A673 (cell line): ENCODE measurements at regions not wholly inside any gene's neighbourhood (a gene's known extent, or its start where the extent isn't known, plus 50 kb on each side); places are given as distances from the start of the nearest gene placed in this dataset.

Experiments used
- BruUV-seq: library from RNA; stranded (reverse); fragments of 400-500 nt; replicated peaks from 2 replicates; lab custom pipeline; 2021; lab: Mats Ljungman, UMichigan
- CTCF ChIA-PET: fragments of 300-600 bp; sonication (Branson Sonifier 250); formaldehyde crosslinking; loops from one replicate; lab custom pipeline; 2022; ENCODE audit warnings: antibody characterized with exemption; lab: Charles Lee
- POLR2A ChIA-PET: fragments of 300-600 bp; sonication (Branson Sonifier 250); formaldehyde crosslinking; loops from one replicate; lab custom pipeline; 2022; ENCODE audit warnings: antibody characterized with exemption; ENCODE audit not compliant: low non-redundant PET; lab: Charles Lee
- DNase-seq: peaks from one replicate; pipeline ENCODE4 v3.0.0-alpha.2; 2015; ENCODE audit warnings: low spot score
- H3K27ac ChIP-seq: fragments of 200-600 bp; sonication (generic); 2 replicates; pipeline ENCODE4 v1.5.1; 2016; ENCODE audit warnings: mixed run types, low read depth, mild to moderate bottlenecking, mixed read lengths, antibody characterized with exemption, low read length; ENCODE audit not compliant: poor library complexity, severe bottlenecking
- H3K27me3 ChIP-seq: fragments of 200-600 bp; sonication (generic); replicated peaks from 2 replicates; pipeline ENCODE4 v1.6.1; 2017; ENCODE audit warnings: mixed run types, low read depth, mild to moderate bottlenecking, mixed read lengths, antibody characterized with exemption, low read length; ENCODE audit not compliant: insufficient read depth, poor library complexity
- H3K36me3 ChIP-seq: fragments of 200-600 bp; sonication (generic); 2 replicates; pipeline ENCODE4 v1.6.1; 2016; ENCODE audit warnings: mixed run types, mild to moderate bottlenecking, mixed read lengths, antibody characterized with exemption, low read length; ENCODE audit not compliant: insufficient read depth, poor library complexity, severe bottlenecking
- H3K4me1 ChIP-seq: fragments of 200-600 bp; sonication (generic); 2 replicates; pipeline ENCODE4 v1.6.1; 2017; ENCODE audit warnings: mixed run types, mild to moderate bottlenecking, mixed read lengths, antibody characterized with exemption, low read length; ENCODE audit not compliant: insufficient read depth, poor library complexity, severe bottlenecking
- H3K4me3 ChIP-seq: fragments of 200-600 bp; sonication (generic); 2 replicates; pipeline ENCODE4 v1.5.1; 2016; ENCODE audit warnings: low read depth, mixed run types, mild to moderate bottlenecking, mixed read lengths, low read length; ENCODE audit not compliant: poor library complexity, severe bottlenecking
- H3K9me3 ChIP-seq: fragments of 200-600 bp; sonication (generic); 2 replicates; pipeline ENCODE4 v1.6.1; 2016; ENCODE audit warnings: mixed run types, low read depth, mild to moderate bottlenecking, mixed read lengths, antibody characterized with exemption, low read length; ENCODE audit not compliant: poor library complexity, severe bottlenecking
- EZH2 ChIP-seq: fragments of 200-600 bp; sonication (generic); IDR thresholded peaks from 2 replicates; pipeline ENCODE4 v1.6.1; 2017; ENCODE audit warnings: borderline replicate concordance, low read depth, mild to moderate bottlenecking, mixed read lengths, antibody characterized with exemption, low read length; ENCODE audit not compliant: poor library complexity, severe bottlenecking
- intact Hi-C: fragments of 100-400 bp; cut with micrococcal nuclease; formaldehyde crosslinking; loops from one replicate; pipeline ENCODE4 v1.10.0; 2022; ENCODE audit not compliant: unreplicated experiment
- TF ChIP-seq, protein P1 (sequence below): fragments of 300-800, 200-600 bp; sonication (generic); conservative IDR thresholded peaks from 2 replicates; pipeline ENCODE4 v1.5.1; 2017; ENCODE audit warnings: low read depth, mild to moderate bottlenecking, antibody characterized with exemption, low read length, moderate library complexity, mixed read lengths

DNA sequence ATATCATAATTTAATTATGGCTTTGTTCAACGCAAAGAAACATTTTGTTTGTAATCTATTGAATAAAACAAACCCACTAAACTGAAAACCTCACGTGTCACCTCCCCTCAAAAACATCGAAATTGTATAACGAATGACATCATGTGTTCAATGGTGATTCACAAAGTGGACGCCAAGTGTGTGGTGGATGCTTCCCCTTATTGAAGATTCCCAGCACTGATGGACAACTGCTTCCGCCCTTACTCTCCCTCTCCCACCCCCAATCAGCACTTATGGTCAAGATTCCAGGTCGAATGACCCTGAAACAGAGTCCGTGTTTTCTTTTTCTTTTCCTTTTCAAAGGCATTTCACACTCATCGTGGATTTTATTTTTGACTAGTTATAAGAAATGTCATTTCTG lies 383.0 kb upstream of the SMIM21 start:
- intact Hi-C loops, result no loop called here
- H3K4me1 ChIP-seq, result no peaks in the 10 kb centered on the region
- H3K27me3 ChIP-seq, result peaks cover 4% of the 10 kb centered on the region
- ChIA-PET CTCF (no interaction called here), POLR2A (no interaction called here)
- no TSS peak for BruUV-seq
- H3K36me3 ChIP-seq, result no peaks in the 10 kb centered on the region
- TF ChIP-seq EZH2, result no peak
- TF ChIP-seq, protein P1, sequence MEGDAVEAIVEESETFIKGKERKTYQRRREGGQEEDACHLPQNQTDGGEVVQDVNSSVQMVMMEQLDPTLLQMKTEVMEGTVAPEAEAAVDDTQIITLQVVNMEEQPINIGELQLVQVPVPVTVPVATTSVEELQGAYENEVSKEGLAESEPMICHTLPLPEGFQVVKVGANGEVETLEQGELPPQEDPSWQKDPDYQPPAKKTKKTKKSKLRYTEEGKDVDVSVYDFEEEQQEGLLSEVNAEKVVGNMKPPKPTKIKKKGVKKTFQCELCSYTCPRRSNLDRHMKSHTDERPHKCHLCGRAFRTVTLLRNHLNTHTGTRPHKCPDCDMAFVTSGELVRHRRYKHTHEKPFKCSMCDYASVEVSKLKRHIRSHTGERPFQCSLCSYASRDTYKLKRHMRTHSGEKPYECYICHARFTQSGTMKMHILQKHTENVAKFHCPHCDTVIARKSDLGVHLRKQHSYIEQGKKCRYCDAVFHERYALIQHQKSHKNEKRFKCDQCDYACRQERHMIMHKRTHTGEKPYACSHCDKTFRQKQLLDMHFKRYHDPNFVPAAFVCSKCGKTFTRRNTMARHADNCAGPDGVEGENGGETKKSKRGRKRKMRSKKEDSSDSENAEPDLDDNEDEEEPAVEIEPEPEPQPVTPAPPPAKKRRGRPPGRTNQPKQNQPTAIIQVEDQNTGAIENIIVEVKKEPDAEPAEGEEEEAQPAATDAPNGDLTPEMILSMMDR, result no peak
- DNase-seq, result no peak
- no peak overlapping the region for H3K4me3 ChIP-seq
- no peaks in the 10 kb centered on the region for H3K9me3 ChIP-seq
- no peak overlapping the region for H3K27ac ChIP-seq

DNA sequence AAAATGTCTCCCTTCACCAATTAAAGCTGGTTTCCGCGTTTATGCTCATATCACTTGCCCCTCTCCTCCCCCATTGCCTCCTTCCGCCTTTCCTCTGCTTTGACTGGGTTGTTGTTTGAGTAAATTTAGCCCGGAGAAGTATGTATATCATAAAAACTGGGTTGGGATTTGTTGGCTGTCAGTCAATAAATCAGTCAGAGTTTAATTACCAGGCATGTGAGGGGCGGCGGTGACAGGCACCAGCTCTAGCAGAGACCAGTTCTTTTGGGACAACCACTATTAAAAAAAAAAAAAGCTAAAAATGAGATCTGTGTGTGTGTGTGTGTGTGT lies 382.4 kb upstream of the SMIM21 start:
- no peaks in the 10 kb centered on the region for H3K9me3 ChIP-seq
- H3K27ac ChIP-seq, result no peak overlapping the region
- intact Hi-C loops, result no loop called here
- no peaks in the 10 kb centered on the region for H3K36me3 ChIP-seq
- BruUV-seq, result no TSS peak
- H3K27me3 ChIP-seq, result peaks cover 4% of the 10 kb centered on the region
- no peaks in the 10 kb centered on the region for H3K4me1 ChIP-seq
- H3K4me3 ChIP-seq, result no peak overlapping the region
- TF ChIP-seq EZH2, result no peak
- TF ChIP-seq, protein P1, result no peak
- no peak for DNase-seq
- ChIA-PET CTCF (no interaction called here), POLR2A (no interaction called here)

DNA sequence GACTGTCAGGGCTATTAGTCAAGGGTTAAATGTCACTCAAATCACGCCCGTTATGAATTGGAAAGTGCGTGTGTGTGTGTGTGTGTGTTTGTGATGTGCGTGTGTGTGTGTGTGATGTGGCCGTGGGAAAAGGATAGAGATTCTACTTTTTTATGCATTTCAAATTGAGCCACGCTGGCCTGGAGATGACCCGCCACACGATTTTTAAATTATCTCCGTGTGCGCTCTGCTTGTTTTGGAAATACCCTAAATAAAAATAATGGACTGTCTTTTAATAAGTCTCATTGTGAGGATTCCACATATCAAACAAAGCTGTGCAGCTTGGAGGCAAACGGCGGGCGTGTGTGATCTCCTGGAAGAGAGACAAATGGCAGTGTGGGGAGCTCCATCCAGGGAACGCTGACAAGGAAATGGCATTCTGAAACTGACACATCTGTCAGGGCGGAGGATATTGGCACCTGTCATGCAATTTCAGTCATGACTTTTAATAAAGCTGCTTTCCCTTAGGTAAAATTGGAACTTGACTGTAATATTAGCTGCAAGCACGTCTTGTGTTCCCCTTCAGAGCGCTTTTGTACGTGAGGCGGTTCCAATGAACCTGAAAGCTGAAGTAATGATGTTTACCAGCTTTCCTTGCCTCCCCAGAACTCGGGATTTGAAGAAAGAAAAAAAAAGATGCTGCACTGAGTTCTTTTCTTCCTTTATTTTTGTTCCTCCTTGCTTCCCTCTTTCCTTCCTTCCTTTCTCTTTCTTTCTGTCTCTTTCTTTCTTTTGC lies 381.8 kb upstream of the SMIM21 start:
- Histone ChIP-seq H3K36me3 (no peaks in the 10 kb centered on the region), H3K9me3 (no peaks in the 10 kb centered on the region), H3K27me3 (peaks cover 4% of the 10 kb centered on the region), H3K27ac (no peak overlapping the region), H3K4me1 (no peaks in the 10 kb centered on the region), H3K4me3 (no peak overlapping the region)
- intact Hi-C loops, result no loop called here
- ChIA-PET CTCF (no interaction called here), POLR2A (no interaction called here)
- no peak for DNase-seq
- no TSS peak for BruUV-seq
- TF ChIP-seq, protein P1, result no peak
- TF ChIP-seq EZH2, result no peak
